ENCODE measurements at regions not wholly inside any gene's neighbourhood (a gene's known extent, or its start where the extent isn't known, plus 50 kb on each side); places are given as distances from the start of the nearest gene placed in this dataset.

- peaks cover 0 to 6% (median 0%) of the 10 kb centered on the region in 7 donors for H3K9me3 Mint-ChIP-seq
- H3K4me2 ChIP-seq (replicated peaks; ENCODE audit: extremely low read depth, low read length, poor library complexity, severe bottlenecking) = no peak overlapping the region
- no peak overlapping the region for H2AFZ ChIP-seq (ENCODE audit: insufficient read depth, low read depth, low read length, poor library complexity, severe bottlenecking)
- no peak overlapping the region for H3K4me3 ChIP-seq (replicated peaks in 1 of 3; ENCODE audit: low read depth in 2 of 3, low read length in 3 of 3)
- H3K36me3 Mint-ChIP-seq = no peaks in the 10 kb centered on the region
- no peaks in the 10 kb centered on the region for H3K27me3 ChIP-seq (ENCODE audit: control insufficient read depth in 2 of 2, insufficient read depth in 2 of 2, low read length in 2 of 2)
- H3K36me3 ChIP-seq (replicated peaks in 1 of 2; ENCODE audit: control insufficient read depth in 1 of 2, insufficient read depth in 2 of 2, low read length in 2 of 2) = no peaks in the 10 kb centered on the region
- no peaks in the 10 kb centered on the region for H3K79me2 ChIP-seq (ENCODE audit: insufficient read depth, low read length)
- TF ChIP-seq, protein P1, sequence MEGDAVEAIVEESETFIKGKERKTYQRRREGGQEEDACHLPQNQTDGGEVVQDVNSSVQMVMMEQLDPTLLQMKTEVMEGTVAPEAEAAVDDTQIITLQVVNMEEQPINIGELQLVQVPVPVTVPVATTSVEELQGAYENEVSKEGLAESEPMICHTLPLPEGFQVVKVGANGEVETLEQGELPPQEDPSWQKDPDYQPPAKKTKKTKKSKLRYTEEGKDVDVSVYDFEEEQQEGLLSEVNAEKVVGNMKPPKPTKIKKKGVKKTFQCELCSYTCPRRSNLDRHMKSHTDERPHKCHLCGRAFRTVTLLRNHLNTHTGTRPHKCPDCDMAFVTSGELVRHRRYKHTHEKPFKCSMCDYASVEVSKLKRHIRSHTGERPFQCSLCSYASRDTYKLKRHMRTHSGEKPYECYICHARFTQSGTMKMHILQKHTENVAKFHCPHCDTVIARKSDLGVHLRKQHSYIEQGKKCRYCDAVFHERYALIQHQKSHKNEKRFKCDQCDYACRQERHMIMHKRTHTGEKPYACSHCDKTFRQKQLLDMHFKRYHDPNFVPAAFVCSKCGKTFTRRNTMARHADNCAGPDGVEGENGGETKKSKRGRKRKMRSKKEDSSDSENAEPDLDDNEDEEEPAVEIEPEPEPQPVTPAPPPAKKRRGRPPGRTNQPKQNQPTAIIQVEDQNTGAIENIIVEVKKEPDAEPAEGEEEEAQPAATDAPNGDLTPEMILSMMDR (IDR thresholded peaks at IDR 0.05) = no peak
- H3K27ac ChIP-seq (ENCODE audit: low read depth in 1 of 2, low read length in 2 of 2) = no peak overlapping the region
- H3K27ac Mint-ChIP-seq = no peak overlapping the region
- intact Hi-C loops (cut with micrococcal nuclease) = no loop called here
- no peaks in the 10 kb centered on the region for H4K20me1 ChIP-seq (ENCODE audit: insufficient read depth, low read length)
- H3K9me3 ChIP-seq (replicated peaks in 1 of 2; ENCODE audit: control insufficient read depth in 1 of 2, insufficient read depth in 1 of 2, low read length in 2 of 2) = peaks cover 0 to 8% of the 10 kb centered on the region in 2 donors
- no peak for DNase-seq
- no peaks in the 10 kb centered on the region for H3K4me1 ChIP-seq (ENCODE audit: control insufficient read depth in 1 of 2, insufficient read depth in 2 of 2, low read length in 2 of 2)
- H3K9ac ChIP-seq (ENCODE audit: insufficient read depth, low read length, poor library complexity, severe bottlenecking) = no peak overlapping the region
- H3K4me1 Mint-ChIP-seq = no peaks in the 10 kb centered on the region
- no peak overlapping the region for H3K4me3 Mint-ChIP-seq
- no peaks in the 10 kb centered on the region for H3K27me3 Mint-ChIP-seq (ENCODE audit: low read depth in 3 of 3)
These were observed 323.4 kb upstream of the GRM3 start for GRCh38 chr7:86320341-86320740.

GRCh38 chr7:86313842-86314241 lies 329.9 kb upstream of the GRM3 start:
- H3K4me1 Mint-ChIP-seq = no peaks in the 10 kb centered on the region
- no peak overlapping the region for H3K4me3 Mint-ChIP-seq
- no peaks in the 10 kb centered on the region for H4K20me1 ChIP-seq (ENCODE audit: insufficient read depth, low read length)
- no peak overlapping the region for H3K27ac ChIP-seq (ENCODE audit: low read depth in 1 of 2, low read length in 2 of 2)
- H3K79me2 ChIP-seq (ENCODE audit: insufficient read depth, low read length) = no peaks in the 10 kb centered on the region
- no peak overlapping the region for H3K9ac ChIP-seq (ENCODE audit: insufficient read depth, low read length, poor library complexity, severe bottlenecking)
- no peaks in the 10 kb centered on the region for H3K36me3 Mint-ChIP-seq
- no CpG with 5 or more reads among the region's 2 CpGs for WGBS (ENCODE audit: insufficient coverage)
- no peaks in the 10 kb centered on the region for H3K27me3 ChIP-seq (ENCODE audit: control insufficient read depth in 2 of 2, insufficient read depth in 2 of 2, low read length in 2 of 2)
- no peak for DNase-seq
- no peaks in the 10 kb centered on the region for H3K36me3 ChIP-seq (replicated peaks in 1 of 2; ENCODE audit: control insufficient read depth in 1 of 2, insufficient read depth in 2 of 2, low read length in 2 of 2)
- no peaks in the 10 kb centered on the region for H3K27me3 Mint-ChIP-seq (ENCODE audit: low read depth in 3 of 3)
- no peaks in the 10 kb centered on the region for H3K4me1 ChIP-seq (ENCODE audit: control insufficient read depth in 1 of 2, insufficient read depth in 2 of 2, low read length in 2 of 2)
- no peak overlapping the region for H2AFZ ChIP-seq (ENCODE audit: insufficient read depth, low read depth, low read length, poor library complexity, severe bottlenecking)
- intact Hi-C loops (cut with micrococcal nuclease) = no loop called here
- peaks cover 0 to 1% (median 0%) of the 10 kb centered on the region in 7 donors for H3K9me3 Mint-ChIP-seq
- no peak overlapping the region for H3K4me2 ChIP-seq (replicated peaks; ENCODE audit: extremely low read depth, low read length, poor library complexity, severe bottlenecking)
- no peaks in the 10 kb centered on the region for H3K9me3 ChIP-seq (replicated peaks in 1 of 2; ENCODE audit: control insufficient read depth in 1 of 2, insufficient read depth in 1 of 2, low read length in 2 of 2)
- TF ChIP-seq, protein P1 (IDR thresholded peaks at IDR 0.05) = no peak
- H3K4me3 ChIP-seq (replicated peaks in 1 of 3; ENCODE audit: low read depth in 2 of 3, low read length in 3 of 3) = no peak overlapping the region
- H3K27ac Mint-ChIP-seq = no peak overlapping the region
